HG02884 (cell line): ENCODE measurements at regions not wholly inside any gene's neighbourhood (a gene's known extent, or its start where the extent isn't known, plus 50 kb on each side); places are given as distances from the start of the nearest gene placed in this dataset.

Experiments used
- ATAC-seq: cut with Tn5 transposase; IDR thresholded peaks from one replicate; pipeline ENCODE4 v1.9.1; 2021; ENCODE audit warnings: mild to moderate bottlenecking, moderate library complexity; ENCODE audit not compliant: unreplicated experiment

DNA sequence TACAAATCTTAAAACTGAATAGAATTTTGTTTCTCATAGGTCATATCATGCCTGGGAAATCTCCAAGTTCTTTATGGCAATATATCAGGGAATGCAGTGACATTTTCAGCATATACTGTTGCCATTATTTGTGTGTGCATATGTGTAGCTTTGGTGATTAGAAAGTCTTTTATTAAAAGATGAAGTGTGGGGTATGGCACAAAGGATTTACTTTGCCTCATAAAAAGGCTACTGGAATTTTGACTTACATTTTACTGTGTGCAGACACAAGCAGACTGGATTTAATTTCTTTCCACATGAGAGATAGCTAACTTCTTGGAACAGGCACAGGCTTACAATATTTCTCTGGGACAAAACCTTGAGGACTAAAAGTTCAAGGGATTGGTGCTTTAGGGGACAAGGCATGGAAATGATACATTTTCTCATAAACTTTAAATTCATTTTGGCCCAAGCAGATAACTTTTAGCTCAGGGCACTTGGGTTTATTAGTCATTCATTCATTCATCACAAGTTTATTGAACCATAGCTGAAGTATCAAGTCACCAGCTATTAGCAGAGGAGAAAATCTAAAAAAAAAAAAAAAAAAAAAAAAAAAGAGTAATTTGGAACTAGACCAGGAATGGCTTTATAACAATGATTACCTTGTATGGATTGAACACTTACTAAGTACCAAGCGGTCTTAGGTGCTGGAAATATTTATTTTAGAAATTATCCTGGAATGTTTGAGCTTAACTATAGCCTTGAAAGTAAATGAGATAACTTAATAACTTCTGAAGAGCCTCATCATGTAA is 191.5 kb downstream of the SLIT2 start:
- no peak for ATAC-seq

GRCh38 chr4:20444599-20445337 is 193.1 kb downstream of the SLIT2 start:
- ATAC-seq, result no peak

DNA sequence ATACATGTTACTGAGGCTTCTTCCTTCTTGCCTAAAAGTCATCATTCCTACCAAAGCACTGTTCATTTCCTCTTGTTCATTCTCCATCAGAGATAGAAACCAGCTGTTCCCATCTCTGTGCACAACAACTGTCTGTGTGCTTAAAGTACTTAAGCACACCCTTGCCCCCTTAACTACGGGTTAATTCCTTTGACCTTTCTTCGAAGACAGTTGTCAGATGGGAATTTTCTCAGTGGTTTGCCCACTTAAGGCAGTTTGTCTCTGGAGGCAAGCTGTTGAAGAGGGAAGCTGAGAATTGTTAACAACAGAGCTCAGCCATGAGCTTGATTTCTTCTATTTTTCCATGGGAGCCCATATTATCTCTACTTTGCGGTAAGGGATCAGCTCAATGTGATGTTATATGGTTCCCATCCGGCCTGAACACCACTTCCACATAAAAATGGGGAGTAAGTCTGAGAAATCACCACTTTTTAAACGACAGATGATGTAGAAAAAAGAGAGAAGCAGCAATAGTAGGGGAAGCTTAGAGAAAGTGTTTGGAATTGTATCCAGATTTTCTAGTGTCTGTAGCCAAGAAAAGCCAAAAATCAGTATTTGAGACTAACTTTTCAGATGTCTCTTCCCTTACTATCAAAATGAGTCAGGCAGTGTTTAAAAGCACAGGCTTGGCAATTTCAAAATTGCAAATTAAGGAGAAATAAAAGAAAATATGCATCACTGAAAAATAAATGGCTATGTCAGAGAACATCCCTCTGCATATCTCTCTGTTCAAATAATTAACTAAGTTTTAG is 194.4 kb downstream of the SLIT2 start:
- no peak for ATAC-seq

- ATAC-seq, result no peak
Observed at GRCh38 chr4:20447103-20447502, 195.4 kb downstream of the SLIT2 start.

- ATAC-seq, result no peak
Observed at GRCh38 chr4:20451986-20452385, 200.3 kb downstream of the SLIT2 start.

GRCh38 chr4:20454515-20454914 is 202.8 kb downstream of the SLIT2 start:
- ATAC-seq, result no peak

- ATAC-seq, result no peak
Observed at GRCh38 chr4:20456407-20456806, 204.7 kb downstream of the SLIT2 start.

- no peak for ATAC-seq
Observed at GRCh38 chr4:20462426-20463175, 210.9 kb downstream of the SLIT2 start.

DNA sequence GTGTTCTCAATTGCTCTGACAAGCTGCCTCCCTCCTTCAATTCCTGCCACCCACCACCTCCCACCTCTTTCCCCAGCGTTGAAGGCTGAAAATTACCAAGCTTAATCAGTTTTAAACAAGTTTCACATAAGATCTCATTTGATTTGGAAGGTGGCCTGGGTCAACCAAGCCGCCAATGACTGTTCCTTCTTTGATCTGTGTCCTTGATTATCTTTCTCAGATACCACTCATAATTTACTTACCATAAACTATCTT is 211.4 kb downstream of the SLIT2 start:
- no peak for ATAC-seq

- no peak for ATAC-seq
Observed at GRCh38 chr4:20464381-20464780, 212.7 kb downstream of the SLIT2 start.

GRCh38 chr4:20474119-20474518 is 222.4 kb downstream of the SLIT2 start:
- no peak for ATAC-seq

DNA sequence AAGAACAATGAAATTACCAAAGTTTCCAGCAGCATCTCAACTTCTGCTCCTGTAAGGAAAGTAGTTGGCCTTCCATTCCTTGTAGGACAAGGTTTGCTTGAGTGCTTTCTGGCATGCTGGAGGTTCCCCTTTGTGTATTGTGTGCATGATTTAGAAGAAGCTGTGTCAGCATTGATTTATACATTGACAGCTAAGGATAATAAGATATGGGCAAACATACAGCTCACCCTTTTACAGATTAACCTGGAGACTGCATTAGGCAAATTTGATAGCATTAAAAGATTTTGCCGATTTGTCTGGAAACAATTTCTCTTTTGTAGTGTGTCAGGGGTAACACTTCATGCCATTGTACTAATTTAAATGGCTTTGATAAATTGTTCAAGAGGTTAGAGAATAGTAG is 221.8 kb upstream of the PACRGL start:
- no peak for ATAC-seq

DNA sequence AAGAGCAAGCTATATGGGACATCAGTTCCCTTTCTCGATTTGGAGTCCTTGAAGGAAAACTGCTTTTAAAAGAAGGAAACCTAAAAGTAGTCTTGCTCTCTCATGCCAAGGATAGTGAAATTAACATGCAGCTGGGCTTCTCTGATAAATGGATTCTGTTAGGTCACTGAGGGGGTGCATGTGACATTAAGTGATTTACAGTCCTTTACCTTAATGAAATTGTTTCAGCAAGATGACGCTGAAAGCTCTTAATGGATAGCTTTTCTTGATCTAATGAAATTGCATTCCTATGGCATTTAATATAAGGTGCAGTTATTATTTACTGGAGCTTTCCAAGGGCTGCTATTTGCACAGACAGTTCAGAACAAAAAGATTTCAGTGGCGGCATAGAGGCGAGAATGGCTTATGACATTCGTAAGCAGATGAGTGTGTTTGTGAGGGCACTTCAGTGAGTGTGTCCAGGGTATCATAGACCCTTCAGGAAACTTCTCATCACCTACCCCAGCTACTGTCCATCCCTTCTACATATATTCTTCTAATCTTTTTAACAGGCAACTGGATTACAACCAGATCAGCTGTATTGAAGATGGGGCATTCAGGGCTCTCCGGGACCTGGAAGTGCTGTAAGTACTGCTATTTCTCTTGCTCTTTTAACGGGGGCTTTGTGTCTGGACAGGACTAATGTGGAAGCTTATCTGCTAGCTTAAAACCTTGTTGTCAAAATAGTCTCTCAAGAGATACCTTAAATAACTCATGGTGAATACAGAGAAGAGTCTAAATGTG is 219.9 kb upstream of the PACRGL start:
- ATAC-seq, result no peak

DNA sequence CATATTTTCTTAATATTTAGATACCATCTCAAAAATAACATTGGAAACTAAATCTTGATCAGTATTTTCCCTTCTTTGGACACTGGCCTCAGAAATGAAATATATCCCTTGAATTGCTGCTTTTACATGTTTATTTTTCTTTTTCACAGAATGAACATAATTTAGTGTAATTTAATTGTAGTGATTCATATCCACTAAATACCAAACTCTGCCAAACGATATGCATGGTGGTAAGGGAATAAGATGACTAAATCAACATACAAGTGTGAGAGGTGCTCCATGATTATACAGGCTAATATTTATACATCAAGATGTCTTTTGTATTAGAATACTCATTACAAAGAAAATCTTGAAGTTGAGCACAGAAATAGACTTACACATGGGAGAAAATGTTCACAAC is 216.8 kb upstream of the PACRGL start:
- ATAC-seq, result no peak

DNA sequence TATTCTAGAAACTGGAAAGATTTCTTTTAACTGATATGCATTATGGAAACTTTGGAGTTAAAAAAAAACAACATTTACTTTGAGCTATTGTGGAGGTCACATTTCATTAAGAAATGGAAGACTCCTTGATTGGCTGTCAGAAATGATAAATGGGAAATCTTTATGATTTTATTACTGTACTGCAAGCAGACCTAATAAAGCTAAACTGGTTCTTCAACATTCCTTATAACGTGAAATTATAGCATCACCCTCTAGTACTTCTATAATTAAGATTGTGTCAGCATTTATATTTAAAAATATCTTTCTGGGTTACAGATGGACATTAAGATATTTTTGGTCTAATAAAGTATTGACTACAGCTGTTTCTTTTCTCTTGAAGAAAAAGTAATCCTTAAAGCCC is 213.8 kb upstream of the PACRGL start:
- ATAC-seq, result no peak

DNA sequence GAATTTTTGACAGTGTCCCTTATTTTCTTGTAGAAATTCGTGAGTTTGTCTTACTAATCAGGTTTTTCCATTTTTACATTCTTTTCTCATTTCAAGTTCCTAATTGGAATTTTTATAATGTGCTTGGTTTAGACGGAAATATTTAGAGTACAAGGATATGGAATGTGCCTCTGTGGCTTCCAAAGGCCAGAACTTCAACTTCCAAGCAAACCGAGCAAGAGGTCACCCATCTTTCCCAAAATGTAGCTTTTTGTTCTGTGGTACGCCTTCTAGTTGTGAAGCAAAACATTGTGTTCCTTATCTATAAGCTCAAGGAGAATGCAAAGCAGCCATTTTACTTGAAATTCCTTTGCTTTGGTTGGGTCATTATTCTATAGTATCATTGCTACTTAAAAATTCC is 212.8 kb upstream of the PACRGL start:
- ATAC-seq, result no peak

DNA sequence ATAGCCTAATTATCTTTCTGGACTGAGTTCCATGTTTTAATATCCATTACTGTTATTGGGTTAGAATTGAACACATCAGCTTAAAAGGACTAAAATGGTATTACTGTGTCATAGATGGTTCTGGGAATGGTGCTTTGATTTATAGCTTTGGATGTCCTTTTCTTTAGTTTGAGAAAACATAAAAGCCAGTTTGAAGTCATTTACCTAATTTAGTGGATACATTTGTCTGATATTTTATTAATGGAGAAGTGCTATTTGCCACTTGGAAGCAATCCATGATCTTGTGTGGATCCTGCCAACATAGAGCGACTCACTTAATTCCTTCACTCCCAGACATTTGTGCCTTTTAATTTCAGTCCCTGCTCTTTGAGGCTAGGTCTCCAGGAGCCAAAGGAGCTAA is 212.4 kb upstream of the PACRGL start:
- ATAC-seq, result no peak

- no peak for ATAC-seq
Observed at GRCh38 chr4:20490734-20491133, 209.5 kb upstream of the PACRGL start.

DNA sequence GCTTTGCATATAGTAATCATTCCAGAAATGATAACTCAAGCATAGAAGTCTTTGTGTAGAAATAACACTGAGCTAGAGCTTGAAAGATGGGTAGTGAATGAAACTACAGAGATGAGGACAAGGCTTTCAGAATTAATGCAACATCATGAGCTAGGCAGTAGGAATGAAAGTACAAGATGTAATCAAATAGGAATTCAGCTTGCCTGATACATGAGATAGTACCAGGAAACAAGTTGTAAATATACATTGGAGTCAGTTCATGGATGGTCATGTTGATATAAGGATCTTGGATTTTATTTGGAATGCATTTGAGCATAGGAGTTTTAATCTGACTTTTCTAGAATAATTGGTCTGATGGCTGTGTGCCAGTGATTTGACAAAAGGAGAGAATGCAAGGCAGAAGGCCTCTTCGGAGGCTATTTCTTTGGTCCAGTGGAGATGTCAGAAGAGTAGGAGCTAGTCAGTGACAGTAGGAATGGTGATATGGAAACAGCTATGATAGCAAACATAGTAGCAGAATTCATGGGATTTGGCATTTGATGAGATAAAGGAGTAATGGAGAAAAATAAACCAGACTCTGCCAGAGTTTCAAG is 206.4 kb upstream of the PACRGL start:
- ATAC-seq, result no peak

DNA sequence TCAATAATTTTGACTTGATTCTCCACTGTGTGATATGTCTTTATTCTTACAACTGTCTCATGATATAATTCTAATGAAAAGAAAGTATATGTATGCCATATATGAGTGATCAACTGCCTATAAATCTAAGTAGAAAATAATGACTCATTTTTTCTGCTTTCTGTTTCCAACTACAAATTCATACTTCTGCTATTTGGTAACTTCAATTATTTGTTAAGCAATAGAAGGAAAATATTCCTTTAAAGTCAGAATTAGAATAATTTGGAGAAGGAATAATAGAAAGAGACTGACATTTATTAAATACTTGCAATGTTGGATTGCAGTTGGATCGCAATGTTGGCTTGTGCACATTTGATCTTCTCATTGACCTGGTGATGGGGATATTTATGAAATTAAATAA is 204.2 kb upstream of the PACRGL start:
- no peak for ATAC-seq
